ENCODE measurements at regions not wholly inside any gene's neighbourhood (a gene's known extent, or its start where the extent isn't known, plus 50 kb on each side); places are given as distances from the start of the nearest gene placed in this dataset.
A peak's percentile ranks its signal among the peaks of the same experiment; 100 is the strongest.

- no peaks in the 10 kb centered on the region for H3K36me3 ChIP-seq (ENCODE audit: low read depth, low read length)
- peak; percentile 6 for DNase-seq
- CTCF ChIA-PET, result no interaction called here
- no peak for TF ChIP-seq EZH2 (IDR thresholded peaks at IDR 0.05; ENCODE audit: low read length, unreplicated experiment)
- no peak for TF ChIP-seq EZH2phosphoT487 (IDR thresholded peaks at IDR 0.05; ENCODE audit: borderline replicate concordance, low read length)
- no peak for TF ChIP-seq CTCF (conservative IDR thresholded peaks at IDR 0.05; ENCODE audit: low read depth, low read length)
- no peaks in the 10 kb centered on the region for H3F3A ChIP-seq (ENCODE audit: low read length, unreplicated experiment)
- no peaks in the 10 kb centered on the region for H3K79me2 ChIP-seq (ENCODE audit: low read length)
- H3K27ac ChIP-seq (ENCODE audit: low read length), result no peak overlapping the region
- H3K27me3 ChIP-seq (ENCODE audit: low read length), result no peaks in the 10 kb centered on the region
- POLR2A ChIA-PET (ENCODE audit: unreplicated experiment), result no interaction called here
- no peak overlapping the region for H3K9ac ChIP-seq (ENCODE audit: low read length)
- intact Hi-C loops (cut with micrococcal nuclease), result no loop called here
- no peak overlapping the region for H3K4me3 ChIP-seq (ENCODE audit: low read length)
- no peaks in the 10 kb centered on the region for H3K9me2 ChIP-seq (replicated peaks; ENCODE audit: low read length)
- ATAC-seq, result no peak
- no peak overlapping the region for H2AFZ ChIP-seq (ENCODE audit: low read length)
- no peaks in the 10 kb centered on the region for H4K20me1 ChIP-seq (ENCODE audit: low read length)
- H3K4me1 ChIP-seq (ENCODE audit: insufficient read depth, low read length), result no peaks in the 10 kb centered on the region
- BruUV-seq (replicated peaks), result no TSS peak
- H3K9me3 ChIP-seq (ENCODE audit: low read length), result no peaks in the 10 kb centered on the region
- H3K4me2 ChIP-seq (ENCODE audit: low read length), result no peak overlapping the region
Measured at GRCh38 chr13:82698941-82699340, 1183.3 kb downstream of the SLITRK1 start.

- no peaks in the 10 kb centered on the region for H3K36me3 ChIP-seq (ENCODE audit: low read depth, low read length)
- no peak overlapping the region for H3K4me3 ChIP-seq (ENCODE audit: low read length)
- no peaks in the 10 kb centered on the region for H3F3A ChIP-seq (ENCODE audit: low read length, unreplicated experiment)
- CTCF ChIA-PET, result no interaction called here
- POLR2A ChIA-PET (ENCODE audit: unreplicated experiment), result no interaction called here
- no peaks in the 10 kb centered on the region for H3K27me3 ChIP-seq (ENCODE audit: low read length)
- intact Hi-C loops (cut with micrococcal nuclease), result no loop called here
- DNase-seq, result no peak
- H3K4me2 ChIP-seq (ENCODE audit: low read length), result no peak overlapping the region
- no peaks in the 10 kb centered on the region for H3K4me1 ChIP-seq (ENCODE audit: insufficient read depth, low read length)
- TF ChIP-seq EZH2phosphoT487 (IDR thresholded peaks at IDR 0.05; ENCODE audit: borderline replicate concordance, low read length) (no peak), CTCF (conservative IDR thresholded peaks at IDR 0.05; ENCODE audit: low read depth, low read length) (no peak), EZH2 (IDR thresholded peaks at IDR 0.05; ENCODE audit: low read length, unreplicated experiment) (no peak)
- ATAC-seq, result no peak
- H4K20me1 ChIP-seq (ENCODE audit: low read length), result no peaks in the 10 kb centered on the region
- no peak overlapping the region for H3K9ac ChIP-seq (ENCODE audit: low read length)
- no peaks in the 10 kb centered on the region for H3K9me2 ChIP-seq (replicated peaks; ENCODE audit: low read length)
- H3K79me2 ChIP-seq (ENCODE audit: low read length), result no peaks in the 10 kb centered on the region
- no peaks in the 10 kb centered on the region for H3K9me3 ChIP-seq (ENCODE audit: low read length)
- no peak overlapping the region for H2AFZ ChIP-seq (ENCODE audit: low read length)
- no TSS peak for BruUV-seq (replicated peaks)
- no peak overlapping the region for H3K27ac ChIP-seq (ENCODE audit: low read length)
Measured at GRCh38 chr13:82698383-82698782, 1183.9 kb downstream of the SLITRK1 start.

DNA sequence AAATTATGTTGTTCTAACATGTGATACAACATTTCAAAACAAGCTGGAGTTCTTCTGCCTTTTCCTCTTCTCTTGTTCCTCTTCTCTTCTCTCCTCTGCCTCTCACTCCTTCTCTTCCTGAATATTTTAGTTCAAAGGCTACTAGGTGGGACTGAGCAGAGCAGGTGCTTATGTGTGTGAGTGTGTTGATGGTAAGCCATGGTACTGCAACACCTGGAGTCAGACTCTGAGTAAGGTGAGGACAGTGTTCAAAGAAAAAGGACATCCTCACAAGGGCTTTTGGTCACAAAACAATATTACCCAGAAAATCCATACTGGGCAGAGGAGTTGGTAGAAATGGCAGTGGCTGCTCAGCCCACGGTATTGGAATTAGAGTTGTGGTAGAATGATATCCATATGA is 1188.7 kb downstream of the SLITRK1 start:
- Histone ChIP-seq H3K27me3 (ENCODE audit: low read length) (no peaks in the 10 kb centered on the region), H3K9ac (ENCODE audit: low read length) (no peak overlapping the region), H3K36me3 (ENCODE audit: low read depth, low read length) (no peaks in the 10 kb centered on the region), H3K9me2 (replicated peaks; ENCODE audit: low read length) (no peaks in the 10 kb centered on the region), H3K4me2 (ENCODE audit: low read length) (no peak overlapping the region), H3K9me3 (ENCODE audit: low read length) (no peaks in the 10 kb centered on the region), H3F3A (ENCODE audit: low read length, unreplicated experiment) (no peaks in the 10 kb centered on the region), H3K4me3 (ENCODE audit: low read length) (no peak overlapping the region), H2AFZ (ENCODE audit: low read length) (no peak overlapping the region), H4K20me1 (ENCODE audit: low read length) (no peaks in the 10 kb centered on the region), H3K4me1 (ENCODE audit: insufficient read depth, low read length) (no peaks in the 10 kb centered on the region), H3K79me2 (ENCODE audit: low read length) (no peaks in the 10 kb centered on the region), H3K27ac (ENCODE audit: low read length) (no peak overlapping the region)
- ATAC-seq, result no peak
- CTCF ChIA-PET, result no interaction called here
- BruUV-seq (replicated peaks), result no TSS peak
- DNase-seq, result no peak
- intact Hi-C loops (cut with micrococcal nuclease), result no loop called here
- POLR2A ChIA-PET (ENCODE audit: unreplicated experiment), result no interaction called here
- TF ChIP-seq EZH2 (IDR thresholded peaks at IDR 0.05; ENCODE audit: low read length, unreplicated experiment), result no peak
- no peak for TF ChIP-seq EZH2phosphoT487 (IDR thresholded peaks at IDR 0.05; ENCODE audit: borderline replicate concordance, low read length)
- no peak for TF ChIP-seq CTCF (conservative IDR thresholded peaks at IDR 0.05; ENCODE audit: low read depth, low read length)
